ENCODE measurements at regions not wholly inside any gene's neighbourhood (a gene's known extent, or its start where the extent isn't known, plus 50 kb on each side); places are given as distances from the start of the nearest gene placed in this dataset.

- Histone ChIP-seq H3K9me3 (no peaks in the 10 kb centered on the region), H3K36me3 (no peaks in the 10 kb centered on the region), H3K27me3 (no peaks in the 10 kb centered on the region), H3K4me1 (no peaks in the 10 kb centered on the region), H3K4me3 (no peak overlapping the region), H3K27ac (no peak overlapping the region)
- TF ChIP-seq, protein P1, sequence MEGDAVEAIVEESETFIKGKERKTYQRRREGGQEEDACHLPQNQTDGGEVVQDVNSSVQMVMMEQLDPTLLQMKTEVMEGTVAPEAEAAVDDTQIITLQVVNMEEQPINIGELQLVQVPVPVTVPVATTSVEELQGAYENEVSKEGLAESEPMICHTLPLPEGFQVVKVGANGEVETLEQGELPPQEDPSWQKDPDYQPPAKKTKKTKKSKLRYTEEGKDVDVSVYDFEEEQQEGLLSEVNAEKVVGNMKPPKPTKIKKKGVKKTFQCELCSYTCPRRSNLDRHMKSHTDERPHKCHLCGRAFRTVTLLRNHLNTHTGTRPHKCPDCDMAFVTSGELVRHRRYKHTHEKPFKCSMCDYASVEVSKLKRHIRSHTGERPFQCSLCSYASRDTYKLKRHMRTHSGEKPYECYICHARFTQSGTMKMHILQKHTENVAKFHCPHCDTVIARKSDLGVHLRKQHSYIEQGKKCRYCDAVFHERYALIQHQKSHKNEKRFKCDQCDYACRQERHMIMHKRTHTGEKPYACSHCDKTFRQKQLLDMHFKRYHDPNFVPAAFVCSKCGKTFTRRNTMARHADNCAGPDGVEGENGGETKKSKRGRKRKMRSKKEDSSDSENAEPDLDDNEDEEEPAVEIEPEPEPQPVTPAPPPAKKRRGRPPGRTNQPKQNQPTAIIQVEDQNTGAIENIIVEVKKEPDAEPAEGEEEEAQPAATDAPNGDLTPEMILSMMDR (IDR thresholded peaks at IDR 0.05), result no peak
- ATAC-seq, result no peak
- DNase-seq, result no peak
- intact Hi-C loops (cut with DNase I), result no loop called here
Observed at GRCh38 chr4:79695848-79696247, 287.8 kb upstream of the GK2 start.

- intact Hi-C loops (cut with DNase I), result no loop called here
- Histone ChIP-seq H3K4me1 (no peaks in the 10 kb centered on the region), H3K36me3 (no peaks in the 10 kb centered on the region), H3K9me3 (no peaks in the 10 kb centered on the region), H3K27me3 (no peaks in the 10 kb centered on the region), H3K4me3 (no peak overlapping the region), H3K27ac (no peak overlapping the region)
- DNase-seq, result no peak
- ATAC-seq, result no peak
- TF ChIP-seq, protein P1 (IDR thresholded peaks at IDR 0.05), result no peak
Observed at GRCh38 chr4:79689740-79690139, 281.7 kb upstream of the GK2 start.

DNA sequence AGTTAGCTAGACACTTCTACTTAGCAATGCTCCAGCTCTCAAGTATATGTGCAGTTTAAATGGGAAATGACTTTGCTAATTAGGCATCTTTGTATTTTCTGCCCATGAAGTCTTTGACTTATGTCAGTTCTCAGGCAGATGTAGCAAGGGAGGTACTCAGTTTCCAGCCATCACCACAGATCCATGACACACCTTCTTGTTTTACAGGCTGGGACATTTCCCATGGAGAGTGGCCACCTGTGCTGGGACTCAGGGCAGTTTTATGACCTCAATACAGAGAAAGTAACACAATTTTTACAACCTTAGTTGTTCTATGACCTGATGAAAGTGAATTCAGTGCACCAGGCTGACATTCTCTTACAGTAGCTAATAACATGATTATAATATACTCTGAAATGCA is 280.7 kb upstream of the GK2 start:
- ATAC-seq (no peak), DNase-seq (no peak)
- Histone ChIP-seq H3K27ac (no peak overlapping the region), H3K4me1 (no peaks in the 10 kb centered on the region), H3K27me3 (no peaks in the 10 kb centered on the region), H3K4me3 (no peak overlapping the region), H3K9me3 (no peaks in the 10 kb centered on the region), H3K36me3 (no peaks in the 10 kb centered on the region)
- TF ChIP-seq, protein P1 (IDR thresholded peaks at IDR 0.05), result no peak
- intact Hi-C loops (cut with DNase I), result no loop called here

DNA sequence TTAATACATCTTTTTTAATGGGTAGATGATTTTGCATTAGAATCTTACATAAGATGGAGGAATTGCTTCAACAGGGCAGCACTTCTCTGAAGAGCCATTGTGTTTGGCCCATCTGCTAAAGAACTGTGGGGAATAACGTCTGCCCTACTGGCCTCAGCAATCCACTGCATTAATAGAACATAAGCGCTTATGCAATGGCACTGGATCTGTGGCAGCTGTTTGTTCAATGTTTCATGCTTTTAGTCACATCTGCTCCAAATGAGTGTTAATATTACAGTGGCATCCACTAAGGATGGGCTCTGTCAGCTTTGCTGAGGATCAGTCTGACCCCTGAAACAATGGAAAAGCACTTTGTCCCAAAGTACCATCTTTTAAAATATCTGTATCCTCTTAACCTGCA is 279.0 kb upstream of the GK2 start:
- Histone ChIP-seq H3K4me3 (no peak overlapping the region), H3K36me3 (no peaks in the 10 kb centered on the region), H3K4me1 (no peaks in the 10 kb centered on the region), H3K27ac (no peak overlapping the region), H3K27me3 (no peaks in the 10 kb centered on the region), H3K9me3 (no peaks in the 10 kb centered on the region)
- TF ChIP-seq, protein P1 (IDR thresholded peaks at IDR 0.05), result no peak
- intact Hi-C loops (cut with DNase I), result no loop called here
- no peak for DNase-seq
- no peak for ATAC-seq

DNA sequence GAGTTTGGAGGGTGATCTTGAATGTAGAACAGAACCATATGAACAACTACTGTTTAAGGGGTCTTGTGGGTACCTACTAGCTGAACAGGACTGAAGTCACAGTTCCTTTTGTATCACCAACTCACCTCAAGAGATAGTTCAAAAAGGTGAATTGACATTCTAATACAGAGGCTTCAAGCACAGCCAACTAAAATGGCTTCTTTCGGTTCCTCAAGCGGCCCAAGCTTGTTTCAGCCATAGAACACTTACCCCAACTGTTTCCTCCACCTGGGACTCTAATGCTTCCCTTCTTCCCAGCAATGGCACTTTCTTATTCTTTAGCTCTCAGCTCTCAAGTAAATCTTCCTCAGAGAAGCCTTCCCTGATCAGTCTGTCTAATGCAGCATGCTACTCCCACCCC is 277.5 kb upstream of the GK2 start:
- H3K9me3 ChIP-seq, result no peaks in the 10 kb centered on the region
- no peaks in the 10 kb centered on the region for H3K36me3 ChIP-seq
- H3K4me1 ChIP-seq, result no peaks in the 10 kb centered on the region
- intact Hi-C loops (cut with DNase I), result no loop called here
- TF ChIP-seq, protein P1 (IDR thresholded peaks at IDR 0.05), result no peak
- H3K4me3 ChIP-seq, result no peak overlapping the region
- no peak for ATAC-seq
- H3K27me3 ChIP-seq, result no peaks in the 10 kb centered on the region
- no peak overlapping the region for H3K27ac ChIP-seq
- no peak for DNase-seq

- ATAC-seq, result no peak
- TF ChIP-seq, protein P1 (IDR thresholded peaks at IDR 0.05), result no peak
- DNase-seq, result no peak
- intact Hi-C loops (cut with DNase I), result no loop called here
- Histone ChIP-seq H3K4me1 (no peaks in the 10 kb centered on the region), H3K27me3 (no peaks in the 10 kb centered on the region), H3K36me3 (no peaks in the 10 kb centered on the region), H3K9me3 (no peaks in the 10 kb centered on the region), H3K4me3 (no peak overlapping the region), H3K27ac (no peak overlapping the region)
Observed at GRCh38 chr4:79684516-79684915, 276.5 kb upstream of the GK2 start.

All from upper lobe of right lung (tissue), 1 donor.